GM23338 (cell line): ENCODE measurements at regions not wholly inside any gene's neighbourhood (a gene's known extent, or its start where the extent isn't known, plus 50 kb on each side); places are given as distances from the start of the nearest gene placed in this dataset.

ENCODE experiments used
- ATAC-seq: fragments of 200-7000 bp; cut with Tn5 transposase; 3 replicates; pipeline ENCODE4 v1.9.1; 2020
- DNase-seq: peaks from one replicate; pipeline ENCODE4 v3.0.0-alpha.2; 2015; ENCODE audit warnings: low spot score
- H2AFZ ChIP-seq: fragments of 200-600 bp; sonication (generic); 2 replicates; pipeline ENCODE4 v1.8.0; 2016; ENCODE audit warnings: antibody characterized with exemption, mild to moderate bottlenecking, moderate library complexity
- H3F3A ChIP-seq: fragments of 200-600 bp; sonication (generic); replicated peaks from 2 replicates; pipeline ENCODE4 v1.8.0; 2017; ENCODE audit warnings: antibody characterized with exemption, mixed run types, low read depth
- H3K27ac ChIP-seq: fragments of 200-600 bp; sonication (generic); 2 replicates; pipeline ENCODE4 v1.6.1; 2016; ENCODE audit warnings: low read depth
- H3K27me3 ChIP-seq: fragments of 200-600 bp; sonication (generic); 2 replicates; pipeline ENCODE4 v1.8.0; 2016; ENCODE audit warnings: mild to moderate bottlenecking, mixed run types, moderate library complexity; ENCODE audit not compliant: insufficient read depth
- H3K36me3 ChIP-seq: fragments of 200-600 bp; sonication (generic); 2 replicates; pipeline ENCODE4 v1.8.0; 2016; ENCODE audit warnings: mild to moderate bottlenecking; ENCODE audit not compliant: insufficient read depth
- H3K4me1 ChIP-seq: fragments of 200-600 bp; sonication (generic); 2 replicates; pipeline ENCODE4 v1.8.0; 2016; ENCODE audit warnings: mild to moderate bottlenecking, moderate library complexity; ENCODE audit not compliant: insufficient read depth
- H3K4me2 ChIP-seq: fragments of 200-600 bp; sonication (generic); 2 replicates; pipeline ENCODE4 v1.7.1; 2017; ENCODE audit warnings: mixed run types
- H3K4me3 ChIP-seq: fragments of 200-600 bp; sonication (generic); 2 replicates; pipeline ENCODE4 v1.6.1; 2016; ENCODE audit warnings: mixed run types
- H3K79me2 ChIP-seq: fragments of 200-600 bp; sonication (generic); replicated peaks from 2 replicates; pipeline ENCODE4 v1.8.0; 2017; ENCODE audit warnings: mild to moderate bottlenecking; ENCODE audit not compliant: insufficient read depth
- H3K9me2 ChIP-seq: fragments of 200-600 bp; sonication (generic); 2 replicates; pipeline ENCODE4 v1.8.0; 2017; ENCODE audit not compliant: insufficient read depth
- H4K20me1 ChIP-seq: fragments of 200-600 bp; sonication (generic); replicated peaks from 2 replicates; pipeline ENCODE4 v1.8.0; 2017; ENCODE audit warnings: mild to moderate bottlenecking; ENCODE audit not compliant: insufficient read depth
- H3K27ac Mint-ChIP-seq: 2 replicates; pipeline ENCODE4 v1.8.0; 2020; ENCODE audit warnings: inconsistent platforms, mild to moderate bottlenecking, moderate library complexity, mixed read lengths
- H3K27me3 Mint-ChIP-seq: 3 replicates; pipeline ENCODE4 v1.8.0; 2022; ENCODE audit warnings: low read depth, mild to moderate bottlenecking, moderate library complexity, mixed read lengths, inconsistent platforms; ENCODE audit not compliant: insufficient read depth, poor library complexity
- H3K36me3 Mint-ChIP-seq: 3 replicates; pipeline ENCODE4 v1.8.0; 2021; ENCODE audit warnings: low read depth, mild to moderate bottlenecking, inconsistent platforms, moderate library complexity, mixed read lengths
- H3K4me1 Mint-ChIP-seq: 3 replicates; pipeline ENCODE4 v1.8.0; 2020; ENCODE audit warnings: mild to moderate bottlenecking, inconsistent platforms, mixed read lengths
- H3K4me3 Mint-ChIP-seq: 3 replicates; pipeline ENCODE4 v1.8.0; 2021; ENCODE audit warnings: moderate library complexity, mild to moderate bottlenecking, inconsistent platforms, mixed read lengths
- H3K9me3 Mint-ChIP-seq: 3 replicates; pipeline ENCODE4 v1.8.0; 2020; ENCODE audit warnings: moderate library complexity, mild to moderate bottlenecking, inconsistent platforms, mixed read lengths
- EZH2 ChIP-seq: fragments of 200-600 bp; sonication (generic); IDR thresholded peaks from one replicate; pipeline ENCODE4 v1.8.0; 2017; ENCODE audit warnings: antibody characterized with exemption, mild to moderate bottlenecking, low read depth; ENCODE audit not compliant: unreplicated experiment
- EZH2phosphoT487 ChIP-seq: fragments of 200-600 bp; sonication (generic); IDR thresholded peaks from one replicate; pipeline ENCODE4 v1.8.1; 2018; ENCODE audit warnings: antibody characterized with exemption; ENCODE audit not compliant: unreplicated experiment
- NANOG ChIP-seq: IDR thresholded peaks from 2 replicates; pipeline ENCODE4 v1.6.1; 2016; ENCODE audit warnings: antibody characterized with exemption, borderline replicate concordance
- POLR2AphosphoS5 ChIP-seq: IDR thresholded peaks from 2 replicates; pipeline ENCODE4 v1.6.1; 2016; ENCODE audit warnings: antibody characterized with exemption, low read depth
- ZNF114 ChIP-seq: fragments of 250-450 bp; sonication (Bioruptor Pico); IDR thresholded peaks from 2 replicates; pipeline ENCODE4 v1.5.0; 2020; ENCODE audit warnings: mild to moderate bottlenecking, moderate library complexity
- ZNF331 ChIP-seq: fragments of 250-450 bp; sonication (Bioruptor Pico); IDR thresholded peaks from 2 replicates; pipeline ENCODE4 v1.5.0; 2020; ENCODE audit warnings: low read depth, mild to moderate bottlenecking, moderate library complexity
- TF ChIP-seq, protein P1 (sequence below): fragments of 250-450 bp; sonication (Bioruptor Pico); IDR thresholded peaks from 2 replicates; pipeline ENCODE4 v1.5.0; 2020; ENCODE audit warnings: mild to moderate bottlenecking, moderate library complexity
- TF ChIP-seq, protein P2 (sequence below): IDR thresholded peaks from 2 replicates; pipeline ENCODE4 v1.6.1; 2016; ENCODE audit warnings: antibody characterized with exemption
- TF ChIP-seq, protein P3 (sequence below): IDR thresholded peaks from one replicate; pipeline ENCODE4 v1.6.1; 2018; ENCODE audit warnings: antibody characterized with exemption; ENCODE audit not compliant: unreplicated experiment

DNA sequence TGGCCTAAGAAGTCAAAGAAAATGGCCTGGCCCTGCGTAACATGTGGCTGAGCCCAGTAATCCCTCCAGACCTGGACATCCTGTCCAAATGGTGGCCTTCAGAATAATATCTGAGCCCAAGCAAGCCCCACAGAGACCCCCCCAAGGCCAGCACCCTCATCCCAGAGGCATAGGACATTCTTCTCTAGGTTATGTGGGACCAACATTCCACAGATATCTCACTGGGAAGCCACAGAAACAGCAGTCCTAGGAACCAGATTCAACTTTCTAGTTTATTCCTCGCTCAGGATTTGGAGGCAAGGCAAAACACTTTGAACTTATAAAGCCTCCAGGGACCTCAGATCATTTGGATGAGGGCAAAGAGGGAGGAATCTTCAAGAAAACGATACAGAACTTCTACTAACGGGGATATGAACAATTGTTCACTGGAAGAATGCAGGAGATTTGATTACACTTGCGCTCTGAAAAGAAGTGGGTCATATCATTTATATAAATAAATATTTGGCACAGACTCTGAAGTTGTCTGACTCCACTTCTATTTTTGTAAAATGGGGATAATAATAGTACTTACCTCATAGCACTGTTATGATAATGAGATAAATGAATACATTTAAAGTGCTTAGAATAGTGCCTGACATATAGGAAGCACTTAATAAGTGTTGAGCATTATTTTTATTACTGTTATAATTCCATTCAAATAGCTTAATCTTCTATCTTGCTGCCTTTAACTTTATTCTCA, 171.5 kb downstream of the NUAK1 start:
- H3K4me2 ChIP-seq = no peak overlapping the region
- no peaks in the 10 kb centered on the region for H3K4me1 Mint-ChIP-seq
- no peak for TF ChIP-seq EZH2phosphoT487
- no peak for TF ChIP-seq ZNF114
- TF ChIP-seq POLR2AphosphoS5 = no peak
- TF ChIP-seq, protein P1, sequence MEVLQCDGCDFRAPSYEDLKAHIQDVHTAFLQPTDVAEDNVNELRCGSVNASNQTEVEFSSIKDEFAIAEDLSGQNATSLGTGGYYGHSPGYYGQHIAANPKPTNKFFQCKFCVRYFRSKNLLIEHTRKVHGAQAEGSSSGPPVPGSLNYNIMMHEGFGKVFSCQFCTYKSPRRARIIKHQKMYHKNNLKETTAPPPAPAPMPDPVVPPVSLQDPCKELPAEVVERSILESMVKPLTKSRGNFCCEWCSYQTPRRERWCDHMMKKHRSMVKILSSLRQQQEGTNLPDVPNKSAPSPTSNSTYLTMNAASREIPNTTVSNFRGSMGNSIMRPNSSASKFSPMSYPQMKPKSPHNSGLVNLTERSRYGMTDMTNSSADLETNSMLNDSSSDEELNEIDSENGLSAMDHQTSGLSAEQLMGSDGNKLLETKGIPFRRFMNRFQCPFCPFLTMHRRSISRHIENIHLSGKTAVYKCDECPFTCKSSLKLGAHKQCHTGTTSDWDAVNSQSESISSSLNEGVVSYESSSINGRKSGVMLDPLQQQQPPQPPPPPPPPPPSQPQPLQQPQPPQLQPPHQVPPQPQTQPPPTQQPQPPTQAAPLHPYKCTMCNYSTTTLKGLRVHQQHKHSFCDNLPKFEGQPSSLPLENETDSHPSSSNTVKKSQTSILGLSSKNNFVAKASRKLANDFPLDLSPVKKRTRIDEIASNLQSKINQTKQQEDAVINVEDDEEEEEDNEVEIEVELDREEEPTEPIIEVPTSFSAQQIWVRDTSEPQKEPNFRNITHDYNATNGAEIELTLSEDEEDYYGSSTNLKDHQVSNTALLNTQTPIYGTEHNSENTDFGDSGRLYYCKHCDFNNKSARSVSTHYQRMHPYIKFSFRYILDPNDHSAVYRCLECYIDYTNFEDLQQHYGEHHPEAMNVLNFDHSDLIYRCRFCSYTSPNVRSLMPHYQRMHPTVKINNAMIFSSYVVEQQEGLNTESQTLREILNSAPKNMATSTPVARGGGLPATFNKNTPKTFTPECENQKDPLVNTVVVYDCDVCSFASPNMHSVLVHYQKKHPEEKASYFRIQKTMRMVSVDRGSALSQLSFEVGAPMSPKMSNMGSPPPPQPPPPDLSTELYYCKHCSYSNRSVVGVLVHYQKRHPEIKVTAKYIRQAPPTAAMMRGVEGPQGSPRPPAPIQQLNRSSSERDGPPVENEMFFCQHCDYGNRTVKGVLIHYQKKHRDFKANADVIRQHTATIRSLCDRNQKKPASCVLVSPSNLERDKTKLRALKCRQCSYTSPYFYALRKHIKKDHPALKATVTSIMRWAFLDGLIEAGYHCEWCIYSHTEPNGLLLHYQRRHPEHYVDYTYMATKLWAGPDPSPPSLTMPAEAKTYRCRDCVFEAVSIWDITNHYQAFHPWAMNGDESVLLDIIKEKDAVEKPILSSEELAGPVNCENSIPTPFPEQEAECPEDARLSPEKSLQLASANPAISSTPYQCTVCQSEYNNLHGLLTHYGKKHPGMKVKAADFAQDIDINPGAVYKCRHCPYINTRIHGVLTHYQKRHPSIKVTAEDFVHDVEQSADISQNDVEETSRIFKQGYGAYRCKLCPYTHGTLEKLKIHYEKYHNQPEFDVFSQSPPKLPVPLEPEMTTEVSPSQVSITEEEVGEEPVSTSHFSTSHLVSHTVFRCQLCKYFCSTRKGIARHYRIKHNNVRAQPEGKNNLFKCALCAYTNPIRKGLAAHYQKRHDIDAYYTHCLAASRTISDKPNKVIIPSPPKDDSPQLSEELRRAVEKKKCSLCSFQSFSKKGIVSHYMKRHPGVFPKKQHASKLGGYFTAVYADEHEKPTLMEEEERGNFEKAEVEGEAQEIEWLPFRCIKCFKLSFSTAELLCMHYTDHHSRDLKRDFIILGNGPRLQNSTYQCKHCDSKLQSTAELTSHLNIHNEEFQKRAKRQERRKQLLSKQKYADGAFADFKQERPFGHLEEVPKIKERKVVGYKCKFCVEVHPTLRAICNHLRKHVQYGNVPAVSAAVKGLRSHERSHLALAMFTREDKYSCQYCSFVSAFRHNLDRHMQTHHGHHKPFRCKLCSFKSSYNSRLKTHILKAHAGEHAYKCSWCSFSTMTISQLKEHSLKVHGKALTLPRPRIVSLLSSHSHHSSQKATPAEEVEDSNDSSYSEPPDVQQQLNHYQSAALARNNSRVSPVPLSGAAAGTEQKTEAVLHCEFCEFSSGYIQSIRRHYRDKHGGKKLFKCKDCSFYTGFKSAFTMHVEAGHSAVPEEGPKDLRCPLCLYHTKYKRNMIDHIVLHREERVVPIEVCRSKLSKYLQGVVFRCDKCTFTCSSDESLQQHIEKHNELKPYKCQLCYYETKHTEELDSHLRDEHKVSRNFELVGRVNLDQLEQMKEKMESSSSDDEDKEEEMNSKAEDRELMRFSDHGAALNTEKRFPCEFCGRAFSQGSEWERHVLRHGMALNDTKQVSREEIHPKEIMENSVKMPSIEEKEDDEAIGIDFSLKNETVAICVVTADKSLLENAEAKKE (CRISPR knock-in tag) = no peak
- no peak for TF ChIP-seq ZNF331 (CRISPR knock-in tag)
- no peak for TF ChIP-seq NANOG
- TF ChIP-seq, protein P2, sequence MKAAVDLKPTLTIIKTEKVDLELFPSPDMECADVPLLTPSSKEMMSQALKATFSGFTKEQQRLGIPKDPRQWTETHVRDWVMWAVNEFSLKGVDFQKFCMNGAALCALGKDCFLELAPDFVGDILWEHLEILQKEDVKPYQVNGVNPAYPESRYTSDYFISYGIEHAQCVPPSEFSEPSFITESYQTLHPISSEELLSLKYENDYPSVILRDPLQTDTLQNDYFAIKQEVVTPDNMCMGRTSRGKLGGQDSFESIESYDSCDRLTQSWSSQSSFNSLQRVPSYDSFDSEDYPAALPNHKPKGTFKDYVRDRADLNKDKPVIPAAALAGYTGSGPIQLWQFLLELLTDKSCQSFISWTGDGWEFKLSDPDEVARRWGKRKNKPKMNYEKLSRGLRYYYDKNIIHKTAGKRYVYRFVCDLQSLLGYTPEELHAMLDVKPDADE = no peak
- TF ChIP-seq EZH2 = no peak
- TF ChIP-seq, protein P3, sequence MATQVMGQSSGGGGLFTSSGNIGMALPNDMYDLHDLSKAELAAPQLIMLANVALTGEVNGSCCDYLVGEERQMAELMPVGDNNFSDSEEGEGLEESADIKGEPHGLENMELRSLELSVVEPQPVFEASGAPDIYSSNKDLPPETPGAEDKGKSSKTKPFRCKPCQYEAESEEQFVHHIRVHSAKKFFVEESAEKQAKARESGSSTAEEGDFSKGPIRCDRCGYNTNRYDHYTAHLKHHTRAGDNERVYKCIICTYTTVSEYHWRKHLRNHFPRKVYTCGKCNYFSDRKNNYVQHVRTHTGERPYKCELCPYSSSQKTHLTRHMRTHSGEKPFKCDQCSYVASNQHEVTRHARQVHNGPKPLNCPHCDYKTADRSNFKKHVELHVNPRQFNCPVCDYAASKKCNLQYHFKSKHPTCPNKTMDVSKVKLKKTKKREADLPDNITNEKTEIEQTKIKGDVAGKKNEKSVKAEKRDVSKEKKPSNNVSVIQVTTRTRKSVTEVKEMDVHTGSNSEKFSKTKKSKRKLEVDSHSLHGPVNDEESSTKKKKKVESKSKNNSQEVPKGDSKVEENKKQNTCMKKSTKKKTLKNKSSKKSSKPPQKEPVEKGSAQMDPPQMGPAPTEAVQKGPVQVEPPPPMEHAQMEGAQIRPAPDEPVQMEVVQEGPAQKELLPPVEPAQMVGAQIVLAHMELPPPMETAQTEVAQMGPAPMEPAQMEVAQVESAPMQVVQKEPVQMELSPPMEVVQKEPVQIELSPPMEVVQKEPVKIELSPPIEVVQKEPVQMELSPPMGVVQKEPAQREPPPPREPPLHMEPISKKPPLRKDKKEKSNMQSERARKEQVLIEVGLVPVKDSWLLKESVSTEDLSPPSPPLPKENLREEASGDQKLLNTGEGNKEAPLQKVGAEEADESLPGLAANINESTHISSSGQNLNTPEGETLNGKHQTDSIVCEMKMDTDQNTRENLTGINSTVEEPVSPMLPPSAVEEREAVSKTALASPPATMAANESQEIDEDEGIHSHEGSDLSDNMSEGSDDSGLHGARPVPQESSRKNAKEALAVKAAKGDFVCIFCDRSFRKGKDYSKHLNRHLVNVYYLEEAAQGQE = no peak
- H3K9me3 Mint-ChIP-seq = no peaks in the 10 kb centered on the region
- H3F3A ChIP-seq = no peaks in the 10 kb centered on the region
- no peaks in the 10 kb centered on the region for H3K27me3 ChIP-seq
- no peaks in the 10 kb centered on the region for H3K79me2 ChIP-seq
- ATAC-seq (no peak), DNase-seq (no peak)
- no peaks in the 10 kb centered on the region for H3K36me3 ChIP-seq
- no peaks in the 10 kb centered on the region for H3K4me1 ChIP-seq
- H3K36me3 Mint-ChIP-seq = no peaks in the 10 kb centered on the region
- H4K20me1 ChIP-seq = no peaks in the 10 kb centered on the region
- H3K4me3 ChIP-seq = no peak overlapping the region
- no peak overlapping the region for H2AFZ ChIP-seq
- H3K27ac Mint-ChIP-seq = no peak overlapping the region
- no peak overlapping the region for H3K4me3 Mint-ChIP-seq
- peaks cover under 1% of the 10 kb centered on the region for H3K27me3 Mint-ChIP-seq
- H3K27ac ChIP-seq = no peak overlapping the region
- peaks cover 8% of the 10 kb centered on the region; the same call in 1 of the 2 replicates for H3K9me2 ChIP-seq
